ENCODE measurements at regions not wholly inside any gene's neighbourhood (a gene's known extent, or its start where the extent isn't known, plus 50 kb on each side); places are given as distances from the start of the nearest gene placed in this dataset.

DNA sequence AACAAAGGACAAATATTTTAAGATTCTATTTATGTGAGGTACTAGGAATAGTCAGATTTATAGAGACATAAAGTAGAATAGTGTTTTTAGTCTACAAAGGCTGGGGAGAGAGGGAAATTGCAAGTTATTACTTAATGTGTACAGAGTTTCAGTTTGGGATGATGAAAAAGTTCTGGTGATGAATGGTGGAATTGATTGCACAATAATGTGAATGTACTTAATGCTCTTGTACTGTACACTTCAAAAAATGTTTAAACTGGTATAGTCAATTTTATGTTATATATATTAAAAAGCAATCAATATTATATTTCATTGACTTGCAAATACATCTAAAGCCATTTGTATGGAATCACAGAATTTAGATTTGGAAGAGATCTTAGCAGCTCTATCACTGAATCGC is 213.4 kb downstream of the PPP1R3A start:
- DNase-seq (ENCODE audit: extremely low spot score), result no peak
- CTCF ChIA-PET, result no interaction called here
- TF ChIP-seq CTCF (IDR thresholded peaks at IDR 0.05; ENCODE audit: control extremely low read depth, extremely low read depth, low read depth, missing control alignments), result no peak
- POLR2A ChIA-PET, result no interaction called here

- ChIA-PET POLR2A (no interaction called here), CTCF (interaction anchor here (1.0 to 2.2 kb wide), 2 partner anchors 12 to 30 kb away, joined by 4 to 8 read pairs; no protein-coding TSS in a partner anchor)
- TF ChIP-seq CTCF (IDR thresholded peaks at IDR 0.05; ENCODE audit: control extremely low read depth, extremely low read depth, low read depth, missing control alignments), result peak; percentile 64
- DNase-seq (ENCODE audit: extremely low spot score), result no peak
Measured at GRCh38 chr7:113698556-113699220, 220.1 kb downstream of the PPP1R3A start.

DNA sequence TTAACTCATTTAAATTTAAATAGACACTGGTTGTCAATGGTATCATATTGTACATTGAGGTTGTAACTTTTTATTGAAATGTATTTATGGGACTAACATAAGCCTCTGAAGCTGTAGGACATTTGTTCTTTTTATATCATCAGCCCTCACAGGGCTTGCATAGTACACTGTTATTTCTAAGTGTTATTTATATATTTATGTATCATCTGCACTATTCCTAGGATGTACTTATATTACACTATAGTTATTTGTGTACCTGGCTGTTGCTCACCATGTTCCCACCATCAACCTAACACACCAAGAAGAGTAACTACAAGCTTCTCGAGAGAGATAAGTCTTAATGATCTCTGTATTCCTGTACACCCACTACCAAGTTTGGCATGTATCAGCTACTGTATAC is 224.7 kb downstream of the PPP1R3A start:
- no peak for DNase-seq (ENCODE audit: extremely low spot score)
- TF ChIP-seq CTCF (IDR thresholded peaks at IDR 0.05; ENCODE audit: control extremely low read depth, extremely low read depth, low read depth, missing control alignments), result no peak
- ChIA-PET POLR2A (no interaction called here), CTCF (interaction anchor here (1.3 to 2.2 kb wide), 2 partner anchors 13 to 16 kb away, joined by 3 to 7 read pairs; no protein-coding TSS in a partner anchor)

DNA sequence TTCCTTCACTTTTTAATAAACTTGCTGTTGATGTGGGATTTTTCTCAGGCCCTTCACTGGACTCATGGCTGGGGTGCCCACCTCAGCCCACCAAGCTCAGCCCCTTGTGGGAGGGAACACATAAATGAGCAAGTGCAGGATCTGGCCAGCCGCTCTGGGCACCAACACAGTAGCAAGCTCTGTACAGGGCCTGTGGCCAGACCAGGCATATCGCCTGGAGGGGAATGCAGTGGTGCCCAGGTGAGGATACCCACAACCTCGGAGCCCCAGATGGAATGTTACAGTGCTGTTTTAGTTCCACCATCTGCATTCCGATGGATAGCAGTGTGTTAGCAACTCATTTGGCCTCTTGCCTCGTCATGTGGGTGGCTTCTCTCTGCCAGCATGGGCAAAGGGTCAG is 234.6 kb downstream of the PPP1R3A start:
- CTCF ChIA-PET, result interaction anchor here (1.1 kb wide), 1 partner anchor 11 kb away, joined by 3 read pairs; no protein-coding TSS in a partner anchor
- no peak for TF ChIP-seq CTCF (IDR thresholded peaks at IDR 0.05; ENCODE audit: control extremely low read depth, extremely low read depth, low read depth, missing control alignments)
- POLR2A ChIA-PET, result no interaction called here
- DNase-seq (ENCODE audit: extremely low spot score), result no peak

DNA sequence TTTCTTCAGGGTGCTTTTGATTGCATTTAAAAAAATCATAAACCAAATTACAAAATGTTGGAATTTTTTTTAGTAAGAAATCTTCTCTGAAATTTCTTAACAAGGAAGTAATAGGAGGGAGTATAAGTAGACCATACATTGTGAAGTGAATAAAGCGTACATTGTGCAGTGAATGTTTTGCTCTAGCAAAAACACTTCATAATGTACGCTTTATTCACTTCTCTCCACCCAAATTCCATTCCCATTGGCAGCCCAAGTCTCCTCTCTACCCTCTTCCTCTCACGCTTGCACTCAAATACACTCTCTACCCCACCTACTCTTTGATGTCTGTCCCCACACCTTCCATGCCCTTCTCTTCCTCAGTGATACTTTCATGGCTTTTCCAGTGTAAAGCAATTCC is 241.0 kb downstream of the PPP1R3A start:
- CTCF ChIA-PET, result no interaction called here
- no peak for TF ChIP-seq CTCF (IDR thresholded peaks at IDR 0.05; ENCODE audit: control extremely low read depth, extremely low read depth, low read depth, missing control alignments)
- POLR2A ChIA-PET, result no interaction called here
- no peak for DNase-seq (ENCODE audit: extremely low spot score)

DNA sequence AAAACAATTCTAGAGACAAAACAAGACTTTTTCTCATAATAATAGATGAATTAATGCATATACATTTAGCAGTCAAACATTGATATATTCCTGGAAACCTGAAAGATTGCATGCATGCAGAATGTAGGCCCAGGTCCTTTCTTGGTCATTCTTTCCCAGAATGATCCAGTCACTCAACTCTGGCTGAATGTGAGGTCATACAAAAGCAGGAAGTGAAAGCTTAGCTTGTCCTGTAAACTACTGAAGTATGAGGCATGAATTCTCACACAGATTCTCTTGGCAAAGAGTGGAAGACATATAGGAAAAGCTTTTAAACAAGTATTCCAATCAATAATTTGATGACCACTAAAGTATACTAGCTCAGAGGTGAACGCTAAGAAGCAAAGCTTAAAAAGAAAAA is 253.9 kb downstream of the PPP1R3A start:
- DNase-seq (ENCODE audit: extremely low spot score), result no peak

More for the DNA sequence above, 253.9 kb downstream of the PPP1R3A start:
- ChIA-PET POLR2A (no interaction called here), CTCF (no interaction called here)
- no peak for TF ChIP-seq CTCF (IDR thresholded peaks at IDR 0.05; ENCODE audit: control extremely low read depth, extremely low read depth, low read depth, missing control alignments)

All from GM10248 (cell line).